Body of pancreas (tissue), 4 donors: ENCODE measurements at regions not wholly inside any gene's neighbourhood (a gene's known extent, or its start where the extent isn't known, plus 50 kb on each side); places are given as distances from the start of the nearest gene placed in this dataset.

Experiments
- ATAC-seq: fragments of 150-250 bp; one replicate; pipeline ENCODE4 v1.9.1; 2016
- DNase-seq, 4 donors: peaks; one replicate each; pipeline ENCODE4 v3.0.0-alpha.2; 2019
- H3K27ac ChIP-seq, 4 donors: fragments of 200-600 bp; sonication (generic); 1 replicate in 3 of 4; 2 replicates in 1 of 4; pipeline versions ENCODE4 v1.5.1 to v1.6.1; 2016 to 2019; ENCODE audit warnings: mild to moderate bottlenecking in 1 of 4, mixed read lengths in 1 of 4, moderate library complexity in 1 of 4
- H3K27me3 ChIP-seq, 2 donors: fragments of 200-600 bp; sonication (generic); one replicate each; pipeline ENCODE4 v1.6.0; 2016; ENCODE audit warnings: mild to moderate bottlenecking in 1 of 2
- H3K36me3 ChIP-seq, 2 donors: fragments of 200-600 bp; sonication (generic); replicated peaks in 1 of 2; 2 replicates each; pipeline ENCODE4 v1.5.1; 2016; ENCODE audit warnings: low read depth in 2 of 2; ENCODE audit not compliant: insufficient read depth in 1 of 2
- H3K4me1 ChIP-seq: fragments of 200-600 bp; sonication (generic); one replicate; pipeline ENCODE4 v1.6.0; 2016
- H3K4me3 ChIP-seq, 2 donors: fragments of 200-600 bp; sonication (generic); 1 replicate in 1 of 2; 2 replicates in 1 of 2; pipeline ENCODE4 v1.5.1; 2016 to 2019
- H3K9me3 ChIP-seq, 3 donors: fragments of 200-600 bp; sonication (generic); 1 replicate in 2 of 3; 2 replicates in 1 of 3; pipeline ENCODE4 v1.5.1; 2016
- CTCF ChIP-seq, 7 experiments: fragments of 450-650 bp in 4 of 7; fragments of 200-600 bp in 3 of 7; sonication (generic) in 3 of 7; IDR thresholded peaks; one replicate each; pipeline ENCODE4 v1.5.1; 2016 to 2019; ENCODE audit warnings: antibody characterized with exemption in 7 of 7
- POLR2A ChIP-seq, 3 donors: fragments of 450-650 bp; IDR thresholded peaks; one replicate each; pipeline ENCODE4 v1.6.1; 2016; ENCODE audit warnings: antibody characterized with exemption in 3 of 3, mild to moderate bottlenecking in 2 of 3
- WGBS, 2 donors: methylation state at CpG; one replicate each; pipeline ENCODE4 v1.1.5; 2017; 5-methylcytosine and 5-hydroxymethylcytosine counted together
- intact Hi-C: fragments of 100-400 bp; cut with DNase I; formaldehyde crosslinking; loops from one replicate; pipeline ENCODE4 v1.15.1; 2023

GRCh38 chr7:49320083-49320482 lies 395.7 kb downstream of the CDC14C start:
- no peaks in the 10 kb centered on the region for H3K36me3 ChIP-seq
- no peak for ATAC-seq
- no peak overlapping the region for H3K27ac ChIP-seq
- H3K4me1 ChIP-seq, result no peaks in the 10 kb centered on the region
- no peaks in the 10 kb centered on the region for H3K27me3 ChIP-seq
- DNase-seq, result no peak
- TF ChIP-seq POLR2A (IDR thresholded peaks at IDR 0.05) (no peak), CTCF (IDR thresholded peaks at IDR 0.05) (no peak)
- no peak overlapping the region for H3K4me3 ChIP-seq
- WGBS, 2 donors, result 65% methylated on average over 4 of the region's 4 CpGs
- H3K9me3 ChIP-seq, result no peaks in the 10 kb centered on the region
- intact Hi-C loops, result no loop called here

GRCh38 chr7:49321843-49322242 lies 397.5 kb downstream of the CDC14C start:
- WGBS, 2 donors, result 76 to 78% methylated on average over 1 of the region's 1 CpG
- H3K27ac ChIP-seq, result no peak overlapping the region
- H3K4me1 ChIP-seq, result no peaks in the 10 kb centered on the region
- intact Hi-C loops, result no loop called here
- no peaks in the 10 kb centered on the region for H3K36me3 ChIP-seq
- H3K4me3 ChIP-seq, result no peak overlapping the region
- no peak for TF ChIP-seq CTCF (IDR thresholded peaks at IDR 0.05)
- TF ChIP-seq POLR2A (IDR thresholded peaks at IDR 0.05), result no peak
- no peak for DNase-seq
- H3K27me3 ChIP-seq, result no peaks in the 10 kb centered on the region
- ATAC-seq, result no peak
- no peaks in the 10 kb centered on the region for H3K9me3 ChIP-seq

GRCh38 chr7:49322476-49322875 lies 398.1 kb downstream of the CDC14C start:
- intact Hi-C loops, result no loop called here
- Histone ChIP-seq H3K4me3 (no peak overlapping the region), H3K36me3 (no peaks in the 10 kb centered on the region), H3K27me3 (no peaks in the 10 kb centered on the region), H3K4me1 (no peaks in the 10 kb centered on the region), H3K27ac (no peak overlapping the region), H3K9me3 (no peaks in the 10 kb centered on the region)
- DNase-seq (no peak), ATAC-seq (no peak)
- TF ChIP-seq POLR2A (IDR thresholded peaks at IDR 0.05), result no peak
- no peak for TF ChIP-seq CTCF (IDR thresholded peaks at IDR 0.05)

- DNase-seq (no peak), ATAC-seq (no peak)
- no peaks in the 10 kb centered on the region for H3K27me3 ChIP-seq
- no peaks in the 10 kb centered on the region for H3K36me3 ChIP-seq
- no peak overlapping the region for H3K4me3 ChIP-seq
- H3K27ac ChIP-seq, result no peak overlapping the region
- intact Hi-C loops, result no loop called here
- no peaks in the 10 kb centered on the region for H3K4me1 ChIP-seq
- 56 to 58% methylated on average over 3 of the region's 3 CpGs for WGBS, 2 donors
- TF ChIP-seq CTCF (IDR thresholded peaks at IDR 0.05) (no peak), POLR2A (IDR thresholded peaks at IDR 0.05) (no peak)
- no peaks in the 10 kb centered on the region for H3K9me3 ChIP-seq
Observed at GRCh38 chr7:49324040-49324439, 399.7 kb downstream of the CDC14C start.

- Histone ChIP-seq H3K27me3 (no peaks in the 10 kb centered on the region), H3K4me1 (no peaks in the 10 kb centered on the region), H3K4me3 (no peak overlapping the region), H3K9me3 (no peaks in the 10 kb centered on the region), H3K27ac (no peak overlapping the region), H3K36me3 (no peaks in the 10 kb centered on the region)
- TF ChIP-seq CTCF (IDR thresholded peaks at IDR 0.05) (no peak), POLR2A (IDR thresholded peaks at IDR 0.05) (no peak)
- intact Hi-C loops, result no loop called here
- no peak for ATAC-seq
- no peak for DNase-seq
- 50 to 54% methylated on average over 1 of the region's 1 CpG for WGBS, 2 donors
Observed at GRCh38 chr7:49324707-49325106, 400.4 kb downstream of the CDC14C start.
